ENCODE measurements at regions not wholly inside any gene's neighbourhood (a gene's known extent, or its start where the extent isn't known, plus 50 kb on each side); places are given as distances from the start of the nearest gene placed in this dataset.
"Not testable (repeated sequence)": the region's sequence is repeated elsewhere in the genome, so short reads cannot be mapped to it uniquely, and the experiment has no call there.

GRCh38 chr4:30837861-30838260 is 117.7 kb downstream of the PCDH7 start:
- DNase-seq: no peak

GRCh38 chr4:30838331-30838730 is 118.2 kb downstream of the PCDH7 start:
- no peak for DNase-seq

GRCh38 chr4:30839583-30840520 is 119.7 kb downstream of the PCDH7 start:
- DNase-seq: no peak

- no peak for DNase-seq
These were observed 120.4 kb downstream of the PCDH7 start for GRCh38 chr4:30840571-30840970.

- DNase-seq: no peak
These were observed 122.0 kb downstream of the PCDH7 start for GRCh38 chr4:30842142-30842541.

- no peak for DNase-seq
These were observed 122.5 kb downstream of the PCDH7 start for GRCh38 chr4:30842689-30843088.

GRCh38 chr4:30844861-30845582 is 124.9 kb downstream of the PCDH7 start:
- DNase-seq: no peak

GRCh38 chr4:30847167-30847566 is 127.0 kb downstream of the PCDH7 start:
- no peak for DNase-seq

GRCh38 chr4:30847958-30848357 is 127.8 kb downstream of the PCDH7 start:
- no peak for DNase-seq

GRCh38 chr4:30854531-30854930 is 134.4 kb downstream of the PCDH7 start:
- DNase-seq: no peak

GRCh38 chr4:30855232-30855631 is 135.1 kb downstream of the PCDH7 start:
- DNase-seq: no peak

- DNase-seq: no peak
These were observed 136.8 kb downstream of the PCDH7 start for GRCh38 chr4:30856795-30857564.

- DNase-seq: no peak
These were observed 140.8 kb downstream of the PCDH7 start for GRCh38 chr4:30860978-30861377.

GRCh38 chr4:30862196-30862595 is 142.0 kb downstream of the PCDH7 start:
- no peak for DNase-seq

- DNase-seq: no peak
These were observed 142.9 kb downstream of the PCDH7 start for GRCh38 chr4:30863021-30863420.

- DNase-seq: no peak
These were observed 145.5 kb downstream of the PCDH7 start for GRCh38 chr4:30865691-30866090.

- peak in 1 of 2 donors; percentile 46 for DNase-seq
These were observed 146.2 kb downstream of the PCDH7 start for GRCh38 chr4:30866346-30866745.

- DNase-seq: no peak
These were observed 146.7 kb downstream of the PCDH7 start for GRCh38 chr4:30866907-30867306.

GRCh38 chr4:30867427-30867826 is 147.3 kb downstream of the PCDH7 start:
- no peak for DNase-seq

GRCh38 chr4:30868111-30868895 is 148.1 kb downstream of the PCDH7 start:
- DNase-seq: peak; percentile 58 to 70

- DNase-seq: not testable (repeated sequence)
These were observed 149.2 kb downstream of the PCDH7 start for GRCh38 chr4:30869387-30869786.
